Sigmoid colon (tissue), 6 donors: ENCODE measurements at regions not wholly inside any gene's neighbourhood (a gene's known extent, or its start where the extent isn't known, plus 50 kb on each side); places are given as distances from the start of the nearest gene placed in this dataset.

Source experiments
- DNase-seq: peaks from one replicate; pipeline ENCODE4 v3.0.0-alpha.2; 2019
- H3K27ac ChIP-seq, 4 donors: fragments of 200-600 bp; sonication (generic); one replicate each; pipeline ENCODE4 v1.5.1; 2016 to 2019; ENCODE audit warnings: mild to moderate bottlenecking in 1 of 4
- H3K27me3 ChIP-seq, 3 donors: fragments of 200-600 bp; sonication (generic); one replicate each; pipeline ENCODE4 v1.5.1; 2019; ENCODE audit warnings: mild to moderate bottlenecking in 1 of 3
- H3K36me3 ChIP-seq, 4 donors: fragments of 200-600 bp; sonication (generic); one replicate each; pipeline ENCODE4 v1.5.1; 2016 to 2019
- H3K4me1 ChIP-seq, 4 donors: fragments of 200-600 bp; sonication (generic); one replicate each; pipeline ENCODE4 v1.5.1; 2017 to 2019
- H3K4me3 ChIP-seq, 4 donors: fragments of 200-600 bp; sonication (generic); one replicate each; pipeline ENCODE4 v1.5.1; 2017 to 2019; ENCODE audit warnings: mild to moderate bottlenecking in 2 of 4, moderate library complexity in 1 of 4
- H3K9me3 ChIP-seq, 4 donors: fragments of 200-600 bp in 3 of 4; sonication (generic) in 3 of 4; one replicate each; pipeline versions ENCODE4 v1.5.1 to v1.6.1; 2013 to 2019
- EP300 ChIP-seq, 4 donors: sonication (generic); formaldehyde crosslinking; IDR thresholded peaks; one replicate each; pipeline ENCODE4 v1.6.1; 2017; ENCODE audit warnings: antibody characterized with exemption in 4 of 4
- POLR2A ChIP-seq, 2 donors: fragments of 450-650 bp; IDR thresholded peaks; one replicate each; pipeline ENCODE4 v1.6.1; 2016; ENCODE audit warnings: antibody characterized with exemption in 2 of 2, mild to moderate bottlenecking in 2 of 2, moderate library complexity in 2 of 2
- POLR2AphosphoS5 ChIP-seq, 4 donors: sonication (generic); formaldehyde crosslinking; IDR thresholded peaks; one replicate each; pipeline ENCODE4 v1.6.1; 2017; ENCODE audit warnings: antibody characterized with exemption in 4 of 4
- WGBS, 2 donors: extraction: QIAGEN DNeasy Blood & Tissue Kit; methylation state at CpG; one replicate each; pipeline ENCODE4 v1.1.7; 2013; 5-methylcytosine and 5-hydroxymethylcytosine counted together
- intact Hi-C: fragments of 100-400 bp; cut with DNase I; formaldehyde crosslinking; loops from one replicate; pipeline ENCODE4 v1.15.1; 2023
- TF ChIP-seq, protein P1 (sequence below), 4 experiments: fragments of 450-650 bp in 3 of 4; fragments of 200-600 bp in 1 of 4; IDR thresholded peaks; one replicate each; pipeline ENCODE4 v1.5.1; 2016 to 2019; ENCODE audit warnings: antibody characterized with exemption in 4 of 4, mild to moderate bottlenecking in 3 of 4, moderate library complexity in 2 of 4
- donor health status: healthy with polysubstance abuse.
- donor health status: healthy.

DNA sequence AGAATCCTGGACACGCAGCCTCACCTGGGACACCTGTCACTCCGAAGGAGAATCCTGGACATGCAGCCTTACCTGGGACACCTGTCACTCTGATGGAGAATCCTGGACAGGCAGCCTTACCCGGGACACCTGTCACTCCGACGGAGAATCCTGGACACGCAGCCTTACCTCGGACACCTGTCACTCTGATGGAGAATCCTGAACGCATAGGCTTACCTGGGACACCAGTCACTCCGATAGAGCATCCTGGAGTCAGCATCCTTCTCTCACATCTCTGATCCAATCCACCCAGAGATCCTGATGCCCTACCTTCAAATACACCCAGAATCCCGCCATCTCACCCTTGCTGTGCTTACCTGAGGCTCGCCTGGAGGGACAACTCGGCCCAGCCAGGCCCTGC, 154.9 kb downstream of the NDUFA10 start:
- no peak overlapping the region for H3K27ac ChIP-seq
- H3K36me3 ChIP-seq = no peaks in the 10 kb centered on the region
- no peak overlapping the region for H3K4me3 ChIP-seq
- no peaks in the 10 kb centered on the region for H3K4me1 ChIP-seq
- H3K9me3 ChIP-seq = no peaks in the 10 kb centered on the region
- TF ChIP-seq POLR2A (IDR thresholded peaks at IDR 0.05) = no peak
- TF ChIP-seq, protein P1, sequence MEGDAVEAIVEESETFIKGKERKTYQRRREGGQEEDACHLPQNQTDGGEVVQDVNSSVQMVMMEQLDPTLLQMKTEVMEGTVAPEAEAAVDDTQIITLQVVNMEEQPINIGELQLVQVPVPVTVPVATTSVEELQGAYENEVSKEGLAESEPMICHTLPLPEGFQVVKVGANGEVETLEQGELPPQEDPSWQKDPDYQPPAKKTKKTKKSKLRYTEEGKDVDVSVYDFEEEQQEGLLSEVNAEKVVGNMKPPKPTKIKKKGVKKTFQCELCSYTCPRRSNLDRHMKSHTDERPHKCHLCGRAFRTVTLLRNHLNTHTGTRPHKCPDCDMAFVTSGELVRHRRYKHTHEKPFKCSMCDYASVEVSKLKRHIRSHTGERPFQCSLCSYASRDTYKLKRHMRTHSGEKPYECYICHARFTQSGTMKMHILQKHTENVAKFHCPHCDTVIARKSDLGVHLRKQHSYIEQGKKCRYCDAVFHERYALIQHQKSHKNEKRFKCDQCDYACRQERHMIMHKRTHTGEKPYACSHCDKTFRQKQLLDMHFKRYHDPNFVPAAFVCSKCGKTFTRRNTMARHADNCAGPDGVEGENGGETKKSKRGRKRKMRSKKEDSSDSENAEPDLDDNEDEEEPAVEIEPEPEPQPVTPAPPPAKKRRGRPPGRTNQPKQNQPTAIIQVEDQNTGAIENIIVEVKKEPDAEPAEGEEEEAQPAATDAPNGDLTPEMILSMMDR (IDR thresholded peaks at IDR 0.05) = no peak
- TF ChIP-seq POLR2AphosphoS5 (IDR thresholded peaks at IDR 0.05) = no peak
- no peak for TF ChIP-seq EP300 (IDR thresholded peaks at IDR 0.05)
- no peaks in the 10 kb centered on the region for H3K27me3 ChIP-seq
- 85 to 94% methylated on average over 12 of the region's 12 CpGs for WGBS, 2 donors
- intact Hi-C loops = no loop called here
- DNase-seq = no peak

DNA sequence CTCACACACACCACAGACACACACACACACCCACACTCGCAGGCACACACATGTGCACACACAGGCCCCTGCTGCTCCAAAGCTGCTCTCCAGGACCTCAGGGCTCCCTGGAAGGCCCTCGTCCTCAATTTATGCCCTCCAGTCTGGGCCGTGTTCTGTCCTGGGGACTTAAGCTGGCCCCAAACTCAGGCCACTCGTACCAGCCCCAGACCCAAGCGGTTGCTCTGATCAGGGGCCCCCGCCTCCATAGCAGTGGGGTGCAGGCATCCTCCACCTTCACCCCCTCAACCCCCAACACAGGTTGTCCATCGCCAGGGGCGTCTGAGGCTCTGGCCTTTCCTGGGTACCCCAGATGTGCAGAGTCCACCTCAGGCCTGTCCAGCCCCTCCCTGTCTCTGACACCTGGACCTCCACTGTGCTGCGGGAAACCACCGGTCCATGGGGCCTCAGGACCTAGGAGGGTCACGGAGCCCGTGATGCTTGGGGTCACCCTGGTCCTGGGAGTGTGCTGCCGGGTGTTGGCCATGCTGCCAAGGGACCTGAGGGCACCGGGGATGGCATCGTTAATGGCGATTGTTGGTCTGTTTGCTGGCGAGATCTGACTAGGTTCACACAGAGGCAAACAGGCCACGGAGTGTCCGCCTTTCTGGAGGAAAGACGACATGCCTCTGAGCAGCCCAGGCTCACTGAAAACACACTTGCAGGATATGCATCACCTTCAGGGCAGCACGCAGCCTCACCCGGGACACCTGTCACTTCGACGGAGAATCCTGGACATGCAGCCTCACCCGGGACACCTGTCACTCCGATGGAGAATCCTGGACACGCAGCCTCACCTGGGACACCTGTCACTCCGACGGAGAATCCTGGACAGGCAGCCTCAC, 155.6 kb downstream of the NDUFA10 start:
- no peak for DNase-seq
- H3K4me1 ChIP-seq = no peaks in the 10 kb centered on the region
- intact Hi-C loops = no loop called here
- no peak overlapping the region for H3K4me3 ChIP-seq
- no peaks in the 10 kb centered on the region for H3K9me3 ChIP-seq
- H3K27me3 ChIP-seq = no peaks in the 10 kb centered on the region
- H3K27ac ChIP-seq = no peak overlapping the region
- WGBS, 2 donors = 87 to 90% methylated on average over 29 of the region's 29 CpGs
- no peak for TF ChIP-seq POLR2AphosphoS5 (IDR thresholded peaks at IDR 0.05)
- no peak for TF ChIP-seq EP300 (IDR thresholded peaks at IDR 0.05)
- no peak for TF ChIP-seq POLR2A (IDR thresholded peaks at IDR 0.05)
- TF ChIP-seq, protein P1 (IDR thresholded peaks at IDR 0.05) = no peak
- H3K36me3 ChIP-seq = no peaks in the 10 kb centered on the region

DNA sequence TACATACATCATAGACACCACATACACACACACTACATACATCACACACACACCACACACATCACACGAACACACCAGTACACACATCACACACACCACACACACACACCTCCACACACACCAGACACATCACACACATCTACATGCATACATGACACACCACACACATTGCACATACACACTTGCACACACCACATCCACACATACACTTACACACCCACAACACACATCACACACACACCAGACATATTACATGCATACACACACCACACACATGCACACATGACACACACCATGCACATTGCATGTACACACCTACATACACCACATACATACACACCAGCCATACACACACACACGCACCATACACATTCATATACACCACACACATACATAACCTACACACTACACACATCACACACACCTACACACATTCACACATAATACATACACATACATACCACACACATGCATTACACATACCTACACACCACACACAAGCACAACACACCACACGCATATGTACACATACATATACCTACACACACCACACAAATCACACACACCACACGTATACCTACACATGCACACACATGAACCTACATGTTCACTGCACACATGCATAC, 156.5 kb downstream of the NDUFA10 start:
- intact Hi-C loops = no loop called here
- H3K9me3 ChIP-seq = no peaks in the 10 kb centered on the region
- no peak overlapping the region for H3K4me3 ChIP-seq
- 93 to 96% methylated on average over 4 of the region's 4 CpGs for WGBS, 2 donors
- H3K27me3 ChIP-seq = no peaks in the 10 kb centered on the region
- H3K4me1 ChIP-seq = no peaks in the 10 kb centered on the region
- TF ChIP-seq EP300 (IDR thresholded peaks at IDR 0.05) (no peak), POLR2A (IDR thresholded peaks at IDR 0.05) (no peak), POLR2AphosphoS5 (IDR thresholded peaks at IDR 0.05) (no peak)
- TF ChIP-seq, protein P1 (IDR thresholded peaks at IDR 0.05) = no peak
- DNase-seq = no peak
- H3K36me3 ChIP-seq = no peaks in the 10 kb centered on the region
- no peak overlapping the region for H3K27ac ChIP-seq

DNA sequence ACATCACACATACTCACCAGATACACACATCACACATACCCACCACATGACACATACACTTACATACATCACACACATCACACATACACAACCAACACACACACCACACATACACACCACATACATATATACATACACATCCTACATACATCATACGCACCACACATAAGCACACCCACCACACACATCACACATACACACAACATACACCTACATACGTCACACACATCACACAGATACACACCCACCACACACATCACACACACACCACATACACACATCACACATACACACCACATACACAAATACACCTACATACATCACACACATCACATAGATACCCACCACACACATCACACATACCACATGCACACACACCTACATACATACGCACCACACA, 158.4 kb downstream of the NDUFA10 start:
- no peak for TF ChIP-seq POLR2AphosphoS5 (IDR thresholded peaks at IDR 0.05)
- no peak for TF ChIP-seq EP300 (IDR thresholded peaks at IDR 0.05)
- no peak for TF ChIP-seq POLR2A (IDR thresholded peaks at IDR 0.05)
- TF ChIP-seq, protein P1 (IDR thresholded peaks at IDR 0.05) = no peak
- DNase-seq = no peak

More for the DNA sequence above, 158.4 kb downstream of the NDUFA10 start:
- intact Hi-C loops = no loop called here
- Histone ChIP-seq H3K4me3 (no peak overlapping the region), H3K4me1 (no peaks in the 10 kb centered on the region), H3K27me3 (no peaks in the 10 kb centered on the region), H3K9me3 (no peaks in the 10 kb centered on the region), H3K36me3 (no peaks in the 10 kb centered on the region), H3K27ac (no peak overlapping the region)
- WGBS, 2 donors = 94 to 95% methylated on average over 3 of the region's 3 CpGs
